ENCODE measurements at regions not wholly inside any gene's neighbourhood (a gene's known extent, or its start where the extent isn't known, plus 50 kb on each side); places are given as distances from the start of the nearest gene placed in this dataset.
"Not testable (repeated sequence)": the region's sequence is repeated elsewhere in the genome, so short reads cannot be mapped to it uniquely, and the experiment has no call there.

- no peak for DNase-seq
Observed at GRCh38 chr10:29783201-29783947, 148.6 kb upstream of the SVIL start.

DNA sequence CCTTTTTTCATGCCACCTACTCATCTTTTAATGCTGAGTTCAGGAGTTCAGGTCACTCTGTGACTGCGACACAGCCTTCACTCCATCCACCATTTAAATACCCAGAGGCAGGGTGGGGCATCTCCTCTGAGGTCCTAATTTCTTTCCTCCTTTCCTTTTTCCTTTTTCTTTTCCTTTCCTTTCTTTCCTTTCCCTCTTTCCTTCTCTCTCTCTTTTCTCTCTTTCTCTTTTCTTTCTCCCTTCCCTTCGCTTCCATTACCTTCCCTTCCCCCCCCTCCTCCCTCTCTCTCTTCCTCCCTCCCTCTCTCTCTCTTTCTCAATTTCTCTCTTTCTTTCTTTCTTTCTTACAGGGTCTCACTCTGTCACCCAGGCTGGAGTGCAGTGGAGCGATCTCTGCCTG lies 145.9 kb upstream of the SVIL start:
- DNase-seq: no peak

GRCh38 chr10:29780096-29780495 lies 145.3 kb upstream of the SVIL start:
- DNase-seq: no peak

DNA sequence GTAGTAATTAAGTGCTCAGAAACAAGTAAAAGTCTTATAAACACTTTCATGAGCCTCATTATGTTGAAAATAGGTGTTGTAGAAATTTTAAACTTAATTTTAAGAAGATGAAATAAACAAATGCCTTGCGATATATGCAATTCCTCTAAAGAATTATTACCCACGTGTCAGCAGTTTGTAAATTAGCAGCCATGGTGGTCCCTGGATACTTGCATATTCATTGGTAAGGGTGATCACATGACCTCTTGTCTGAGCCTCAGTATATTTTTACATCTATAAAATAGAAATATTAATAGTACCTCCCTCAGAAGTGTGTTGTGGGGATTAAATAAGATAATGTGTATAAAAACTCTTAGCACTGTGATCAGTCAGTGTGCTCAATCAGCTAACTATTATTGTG lies 141.5 kb upstream of the SVIL start:
- DNase-seq: no peak

GRCh38 chr10:29774475-29774874 lies 139.7 kb upstream of the SVIL start:
- DNase-seq: no peak

DNA sequence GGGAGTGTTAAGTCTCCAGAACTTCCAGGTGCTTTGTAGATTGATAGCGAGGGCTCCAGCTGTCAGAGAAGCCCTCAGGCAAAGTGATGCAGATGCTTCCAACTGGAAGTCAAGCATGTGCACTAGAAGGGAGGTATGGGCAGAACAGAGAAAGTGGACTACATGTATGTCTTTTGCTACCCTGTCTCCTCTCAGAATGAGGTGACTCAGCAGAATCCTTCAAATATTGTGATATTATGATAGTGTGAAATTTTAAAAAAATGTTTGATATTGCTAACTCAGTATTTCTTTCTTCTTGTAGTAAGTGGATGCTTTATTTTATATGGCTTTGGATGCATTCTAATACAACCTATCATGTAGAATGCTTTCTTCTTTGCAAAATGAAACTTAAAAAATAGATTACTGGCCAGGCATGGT lies 138.9 kb upstream of the SVIL start:
- DNase-seq: no peak

DNA sequence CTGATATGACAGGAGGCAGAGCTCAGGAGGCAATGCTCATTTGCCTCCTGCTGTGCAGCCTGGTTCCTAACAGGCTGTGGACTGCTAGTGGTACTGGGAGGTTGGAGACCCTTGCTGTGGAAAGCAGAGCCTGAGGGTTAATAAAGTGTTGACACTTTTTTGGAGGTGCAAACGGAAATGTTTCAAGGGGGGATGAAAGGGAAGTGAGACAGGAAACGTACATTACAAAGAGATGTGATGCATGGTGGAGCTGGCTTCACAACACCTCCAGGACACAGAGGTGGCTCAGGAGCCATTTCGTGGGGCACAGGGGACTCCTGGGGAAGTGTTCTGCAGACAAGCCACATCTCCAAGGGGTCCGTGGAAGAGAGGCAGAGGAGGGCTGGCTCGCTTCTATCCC lies 137.6 kb upstream of the SVIL start:
- no peak for DNase-seq

DNA sequence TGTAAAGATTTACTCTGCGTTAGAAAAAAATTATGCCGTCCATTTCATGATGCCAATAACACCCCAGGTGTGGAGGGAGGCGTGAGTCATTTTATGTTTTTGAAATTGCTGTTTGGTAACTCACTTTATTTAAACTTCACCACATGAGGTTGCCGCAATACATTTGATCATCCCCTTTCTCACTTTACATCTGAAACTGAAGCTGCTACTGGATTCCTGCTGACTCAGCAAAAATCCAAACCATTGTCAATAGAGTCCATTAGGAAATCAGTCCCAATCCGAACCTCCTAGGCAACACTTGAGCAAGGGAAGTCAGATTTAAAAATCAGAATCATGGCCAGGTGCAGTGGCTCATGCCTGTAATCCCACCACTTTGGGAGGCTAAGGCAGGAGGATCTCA lies 136.6 kb upstream of the SVIL start:
- DNase-seq: no peak

- not testable (repeated sequence) for DNase-seq
Observed at GRCh38 chr10:29769277-29769676, 134.5 kb upstream of the SVIL start.

DNA sequence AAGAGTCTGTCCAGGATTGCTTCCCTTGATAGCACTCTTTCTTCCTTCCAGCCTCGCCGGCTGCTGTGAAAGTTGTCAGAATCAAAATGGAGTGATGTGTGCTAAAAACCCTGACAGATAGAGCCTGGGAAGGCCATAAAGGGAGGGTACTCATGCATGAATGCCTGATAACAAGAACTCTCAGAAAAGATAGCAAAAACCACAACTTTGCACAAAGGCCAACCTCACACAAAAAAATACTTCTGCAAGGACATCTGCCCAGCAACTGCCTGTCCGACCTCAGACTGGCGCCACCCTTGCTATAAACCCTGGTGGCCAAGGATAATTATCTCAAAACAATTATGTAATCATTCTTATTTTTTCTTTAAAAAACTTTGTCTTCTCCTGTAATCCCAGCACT lies 133.2 kb upstream of the SVIL start:
- no peak for DNase-seq

- DNase-seq: no peak
Observed at GRCh38 chr10:29766753-29767152, 132.0 kb upstream of the SVIL start.

GRCh38 chr10:29765330-29765729 lies 130.6 kb upstream of the SVIL start:
- no peak for DNase-seq

- no peak for DNase-seq
Observed at GRCh38 chr10:29763396-29763795, 128.6 kb upstream of the SVIL start.

DNA sequence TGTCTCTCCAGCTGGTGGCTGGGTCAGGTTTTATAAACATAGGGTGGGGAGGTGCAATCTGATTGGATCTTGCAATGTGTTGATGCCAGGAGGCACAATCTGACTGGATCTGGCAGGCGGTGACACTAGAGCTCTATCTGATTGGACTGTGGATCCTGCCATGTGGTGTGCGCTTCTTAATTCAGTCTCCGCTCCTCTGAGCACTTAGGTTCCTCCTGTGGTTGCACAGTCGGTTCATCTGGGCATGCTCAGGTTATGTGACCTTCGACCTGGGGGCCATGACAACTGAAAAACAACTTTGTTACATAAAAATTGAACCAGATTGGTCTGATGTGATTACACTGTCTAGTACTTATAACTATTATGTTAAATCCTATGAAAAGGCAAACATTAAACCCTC lies 127.1 kb upstream of the SVIL start:
- DNase-seq: no peak

- DNase-seq: no peak
Observed at GRCh38 chr10:29760138-29760900, 125.5 kb upstream of the SVIL start.

GRCh38 chr10:29757551-29758297 lies 123.0 kb upstream of the SVIL start:
- no peak for DNase-seq

DNA sequence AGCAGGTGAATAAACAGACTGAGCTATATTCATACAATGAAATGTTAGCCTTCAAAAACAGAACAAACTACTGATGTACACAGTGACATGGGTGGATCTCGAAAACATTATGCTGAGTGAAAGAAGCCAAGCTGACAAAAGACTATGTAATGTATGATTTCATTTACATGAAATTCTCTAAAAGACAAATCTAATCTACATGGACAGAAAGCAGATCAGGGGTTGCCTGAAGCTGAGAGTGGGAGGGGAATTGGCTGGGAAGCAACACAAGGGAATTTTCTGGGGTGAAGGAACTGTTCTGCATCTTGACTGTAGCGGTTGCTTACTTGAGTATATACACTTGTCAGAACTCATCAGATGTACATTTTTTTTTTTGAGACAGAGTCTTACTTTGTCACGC lies 121.7 kb upstream of the SVIL start:
- DNase-seq: no peak

- no peak for DNase-seq
Observed at GRCh38 chr10:29753283-29753682, 118.5 kb upstream of the SVIL start.

- no peak for DNase-seq
Observed at GRCh38 chr10:29751684-29752083, 116.9 kb upstream of the SVIL start.

DNA sequence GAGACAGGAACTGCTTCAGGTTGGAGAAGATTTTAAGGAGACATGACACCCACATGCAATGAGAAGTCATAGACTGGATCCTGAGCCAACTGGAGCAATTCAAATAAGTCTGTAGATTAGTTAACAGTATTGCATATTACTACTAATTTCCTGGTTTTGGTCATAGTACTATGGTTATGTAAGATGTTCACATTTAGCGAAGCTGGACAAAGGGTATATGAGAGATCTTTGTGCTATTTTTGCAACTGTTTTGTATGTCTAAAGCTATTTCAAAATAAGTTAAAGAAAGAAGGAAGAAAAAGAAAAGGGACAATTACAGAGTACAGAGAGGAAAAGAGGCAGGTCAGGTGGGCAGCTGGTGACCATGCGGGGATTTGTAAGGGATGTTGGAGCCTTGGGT lies 116.5 kb upstream of the SVIL start:
- no peak for DNase-seq

DNA sequence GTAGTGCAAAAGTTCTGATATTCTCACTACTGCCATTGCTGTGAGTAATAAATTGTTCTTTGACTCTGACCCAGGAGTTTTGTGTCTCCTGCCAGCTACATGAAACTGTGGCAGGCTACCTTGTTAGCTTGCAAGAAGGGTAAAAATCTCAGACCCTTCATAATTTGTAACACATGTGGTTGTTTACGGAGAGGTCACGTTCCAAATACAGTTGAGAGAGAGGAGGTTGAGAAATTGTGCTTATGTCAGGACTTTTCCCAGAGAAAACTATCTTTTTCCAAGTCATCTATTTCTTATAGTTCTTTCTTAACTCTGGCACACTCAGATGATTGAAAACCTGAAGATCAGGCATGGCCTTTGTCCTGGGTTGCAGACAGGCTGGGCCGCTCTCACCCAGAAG lies 114.4 kb upstream of the SVIL start:
- no peak for DNase-seq

DNA sequence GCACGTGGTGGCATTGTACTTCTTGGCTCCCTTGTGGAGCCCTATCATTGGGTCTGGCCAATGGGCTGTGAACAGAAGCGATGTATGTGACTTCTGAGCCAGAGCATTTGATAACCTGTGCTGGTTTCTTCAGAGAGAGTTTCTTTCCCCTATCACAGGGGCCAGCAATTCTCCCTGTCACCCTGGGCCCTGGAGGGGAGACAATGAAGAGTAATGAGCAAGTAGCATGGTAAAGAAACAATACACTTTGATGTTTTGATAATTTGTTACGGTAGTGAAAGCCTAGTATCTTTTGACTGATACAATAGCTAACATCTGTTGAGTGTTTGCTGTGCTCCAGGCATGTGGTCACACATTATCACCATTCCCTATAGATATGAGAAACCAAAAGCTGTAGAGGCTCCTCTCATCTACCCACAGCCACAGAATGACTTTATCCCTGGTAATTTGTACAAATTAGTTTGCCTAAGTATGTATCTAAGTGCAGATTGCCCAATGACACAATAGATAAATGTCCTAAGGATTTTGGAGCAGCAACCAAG lies 113.4 kb upstream of the SVIL start:
- no peak for DNase-seq

DNA sequence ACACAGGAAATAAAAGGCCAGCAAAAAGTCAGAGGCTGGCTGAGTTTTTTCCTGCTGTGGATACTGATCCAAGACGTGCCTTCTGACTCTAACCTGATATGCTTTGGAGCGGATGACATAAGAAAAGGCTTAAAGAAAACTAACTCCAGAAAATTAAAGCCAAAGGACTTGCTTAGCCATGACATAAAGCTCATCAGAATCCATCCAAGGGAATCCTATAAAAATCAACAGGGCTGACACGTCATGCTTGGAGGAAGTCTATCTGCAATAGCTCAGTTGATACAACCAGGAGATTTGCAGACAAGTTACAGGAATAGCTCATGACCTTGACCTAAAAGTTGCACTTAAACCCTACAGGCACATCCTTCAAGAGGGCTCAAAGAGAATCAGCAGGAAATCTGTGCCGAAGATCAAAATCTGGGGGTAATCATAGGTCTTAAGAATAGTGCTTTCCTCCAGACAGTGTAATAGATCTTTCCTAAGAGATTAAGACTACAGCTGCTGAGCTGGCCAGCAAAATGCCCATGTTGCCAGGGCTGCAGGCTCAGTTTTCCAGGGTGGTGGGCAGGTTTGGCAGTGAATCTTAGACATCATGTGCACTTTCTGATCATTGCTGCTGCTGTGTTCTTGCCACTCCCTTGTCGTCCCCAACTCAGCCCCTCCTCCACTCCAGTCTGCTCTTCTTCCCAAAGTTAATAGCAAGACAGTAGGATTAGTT lies 111.5 kb upstream of the SVIL start:
- DNase-seq: no peak
